RPMI7951 (cell line): ENCODE measurements at regions not wholly inside any gene's neighbourhood (a gene's known extent, or its start where the extent isn't known, plus 50 kb on each side); places are given as distances from the start of the nearest gene placed in this dataset.
"Not testable (repeated sequence)": the region's sequence is repeated elsewhere in the genome, so short reads cannot be mapped to it uniquely, and the experiment has no call there.

Source experiments
- DNase-seq: peaks from one replicate; pipeline ENCODE4 v3.0.0-alpha.2; 2012; ENCODE audit warnings: low read depth

DNA sequence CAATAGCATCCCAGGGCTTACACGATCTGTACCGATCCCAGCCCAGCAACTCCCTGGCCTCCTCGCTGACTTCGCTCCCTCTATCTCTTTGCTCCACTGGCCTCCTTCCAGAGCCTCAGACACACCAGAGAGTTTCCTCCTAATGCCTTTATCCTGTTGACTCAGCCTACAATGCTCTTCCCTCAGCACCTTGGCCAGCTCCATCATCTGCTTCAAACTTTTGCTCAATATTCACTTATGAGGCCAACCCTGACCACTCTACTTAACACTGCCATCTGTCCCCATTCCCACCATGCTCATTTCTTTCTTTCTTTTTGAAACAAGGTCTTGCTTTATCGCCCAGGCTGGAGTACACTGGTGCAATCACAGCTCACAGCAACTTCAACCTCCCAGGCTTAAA lies 180.9 kb downstream of the CEP170 start:
- not testable (repeated sequence) for DNase-seq

DNA sequence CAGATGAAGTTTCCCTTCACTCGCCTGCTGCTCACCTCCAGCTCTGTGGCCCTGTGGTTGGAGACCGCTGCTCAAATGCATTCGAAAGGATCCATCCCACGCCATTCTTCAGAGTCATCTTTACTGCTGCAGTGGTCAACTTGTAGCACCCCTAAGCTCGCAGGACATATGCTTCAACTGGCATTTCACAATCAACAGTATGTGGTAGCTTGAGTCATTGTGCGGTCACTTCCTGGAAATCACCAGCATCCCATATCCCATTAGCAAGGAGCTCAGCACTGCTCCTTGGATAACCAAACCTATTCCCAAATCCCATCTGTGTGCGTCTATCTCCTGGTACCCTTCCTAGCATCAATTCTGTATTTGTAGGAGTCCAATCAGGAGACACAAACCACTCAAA lies 188.0 kb downstream of the CEP170 start:
- DNase-seq, result not testable (repeated sequence)

DNA sequence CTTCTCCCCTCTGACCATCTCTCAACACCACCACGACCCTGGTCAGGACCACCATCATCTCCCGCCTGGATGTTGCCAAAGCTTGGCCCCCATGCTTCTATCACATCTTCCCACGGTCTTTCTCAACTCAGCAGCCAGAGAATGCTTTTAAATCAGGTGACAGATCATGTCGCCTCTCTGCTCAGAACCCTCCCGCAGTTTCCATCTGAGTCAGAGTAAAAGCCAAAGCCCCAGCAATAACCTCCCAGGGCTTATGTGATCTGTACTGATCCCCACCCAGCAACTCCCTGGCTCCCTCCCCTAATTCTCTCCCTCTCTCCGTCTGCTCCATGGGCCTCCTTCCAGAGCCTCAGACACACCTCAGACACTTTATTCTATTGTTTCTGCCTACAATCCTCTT lies 193.1 kb downstream of the CEP170 start:
- DNase-seq, result not testable (repeated sequence)

DNA sequence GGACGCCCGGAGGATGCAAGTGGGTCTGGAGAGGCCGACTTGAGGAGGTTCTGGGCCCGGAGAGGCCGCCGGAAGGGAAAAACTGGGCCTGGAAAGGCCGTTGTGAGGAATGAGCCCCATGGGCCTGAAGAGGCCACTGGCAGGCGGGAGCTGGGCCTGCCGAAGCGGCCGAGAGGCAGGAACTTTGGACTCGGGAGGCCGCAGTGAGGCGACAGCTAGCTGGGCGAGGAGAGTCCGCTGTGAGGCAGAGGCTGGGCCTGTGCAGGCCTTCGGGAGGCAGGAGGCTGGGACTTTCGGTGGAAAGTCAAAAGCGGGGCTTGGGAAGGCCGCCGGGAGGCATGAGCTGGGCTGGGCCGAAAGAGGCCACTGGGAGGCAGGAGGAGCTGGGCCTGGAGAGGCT lies 199.6 kb downstream of the CEP170 start:
- DNase-seq, result not testable (repeated sequence)

DNA sequence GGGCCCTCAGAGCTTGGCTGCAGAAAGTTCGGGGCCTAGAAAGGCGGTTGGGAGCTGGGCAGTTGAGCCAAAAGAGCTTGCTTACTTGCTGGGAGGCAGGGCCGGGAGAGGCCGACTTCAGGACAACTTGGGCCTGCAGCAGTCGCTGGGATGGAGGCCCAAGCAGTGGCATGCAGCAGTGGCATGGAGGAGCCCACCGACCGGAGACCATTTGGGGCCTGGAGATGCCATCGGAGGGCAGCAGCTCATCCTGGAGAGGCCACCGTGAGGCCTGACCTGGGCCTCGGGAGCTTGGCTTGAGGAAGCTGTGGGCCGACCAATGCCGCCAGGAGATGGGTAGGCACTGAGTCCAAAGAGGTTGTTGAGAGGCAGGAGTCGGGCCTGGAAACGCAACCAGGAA lies 200.0 kb downstream of the CEP170 start:
- DNase-seq, result not testable (repeated sequence)

DNA sequence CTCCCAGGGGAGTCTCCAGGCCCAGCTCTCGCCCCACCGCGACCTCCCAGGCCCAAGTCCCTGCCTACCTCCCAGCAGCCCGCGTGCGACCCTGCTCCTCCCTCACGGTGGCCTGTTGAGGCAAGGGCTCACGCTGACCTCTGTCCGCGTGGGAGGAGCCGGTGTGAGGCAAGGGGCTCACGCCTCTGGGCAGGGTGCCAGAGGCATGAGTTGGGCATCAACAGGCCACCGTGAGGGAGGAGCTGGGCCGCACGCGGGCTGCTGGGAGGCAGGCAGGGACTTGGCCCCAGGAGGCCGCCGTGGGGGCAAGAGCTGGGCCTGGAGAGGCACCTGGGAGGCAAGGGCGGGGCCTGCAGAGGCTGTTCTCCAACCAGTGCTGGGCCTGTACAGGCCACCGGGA lies 200.4 kb downstream of the CEP170 start:
- not testable (repeated sequence) for DNase-seq

DNA sequence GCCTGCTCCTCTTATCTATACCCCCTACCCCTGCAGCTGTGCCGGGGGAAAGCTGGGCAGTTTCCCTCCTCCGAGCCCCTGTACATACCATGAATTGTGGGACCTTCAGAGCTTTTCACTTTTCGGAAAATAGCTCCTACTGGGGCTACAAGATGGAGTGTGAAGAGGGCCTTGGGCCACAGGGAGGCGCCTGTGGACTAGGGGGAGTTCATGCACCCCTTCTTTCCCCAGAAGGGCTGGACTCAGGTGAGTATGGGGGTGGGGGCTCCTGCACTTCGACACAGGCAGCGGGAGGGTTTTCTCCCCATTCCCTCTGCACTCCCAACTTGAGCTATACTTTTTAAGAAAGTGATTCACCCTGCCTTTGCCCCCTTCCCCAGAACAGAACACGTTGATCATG lies 202.0 kb downstream of the CEP170 start:
- DNase-seq, result not testable (repeated sequence)

DNA sequence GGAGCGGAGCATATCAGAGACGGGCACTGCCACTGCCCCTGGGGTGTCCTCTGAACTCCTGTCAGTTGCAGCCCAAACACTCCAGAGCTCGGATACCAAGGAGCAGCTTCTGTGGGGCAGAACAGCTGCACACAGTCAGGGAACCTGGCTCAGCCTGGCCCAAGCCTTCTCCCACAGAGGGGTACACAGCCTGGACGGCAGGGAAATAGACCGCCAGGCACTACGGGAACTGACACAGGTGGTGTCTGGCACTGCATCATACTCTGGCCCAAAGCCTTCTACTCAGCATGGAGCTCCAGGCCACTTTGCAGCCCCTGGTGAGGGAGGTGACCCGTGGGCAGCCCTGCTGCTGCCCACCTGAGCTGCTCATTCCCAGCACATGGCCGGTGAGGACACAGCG lies 204.5 kb downstream of the CEP170 start:
- not testable (repeated sequence) for DNase-seq

DNA sequence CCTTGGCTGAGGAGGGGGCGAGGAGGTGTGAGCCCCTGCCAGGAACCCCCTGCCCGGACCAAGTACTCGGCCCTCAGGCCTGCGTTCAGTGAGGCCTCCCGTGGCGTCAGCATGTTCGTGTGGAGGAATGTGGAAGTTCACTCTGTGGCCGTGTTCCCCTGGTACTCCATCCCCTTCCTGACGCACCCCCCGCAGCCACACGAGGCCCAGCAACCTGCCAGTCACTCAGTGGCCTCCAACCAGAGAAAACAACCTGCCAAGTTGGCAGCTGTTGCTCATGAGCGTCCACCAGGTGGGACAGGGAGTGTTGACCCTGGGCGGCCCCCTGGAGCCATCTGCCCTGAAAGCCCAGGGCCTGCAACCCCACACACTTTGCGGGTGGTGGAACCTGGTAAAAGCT lies 205.4 kb downstream of the CEP170 start:
- not testable (repeated sequence) for DNase-seq

DNA sequence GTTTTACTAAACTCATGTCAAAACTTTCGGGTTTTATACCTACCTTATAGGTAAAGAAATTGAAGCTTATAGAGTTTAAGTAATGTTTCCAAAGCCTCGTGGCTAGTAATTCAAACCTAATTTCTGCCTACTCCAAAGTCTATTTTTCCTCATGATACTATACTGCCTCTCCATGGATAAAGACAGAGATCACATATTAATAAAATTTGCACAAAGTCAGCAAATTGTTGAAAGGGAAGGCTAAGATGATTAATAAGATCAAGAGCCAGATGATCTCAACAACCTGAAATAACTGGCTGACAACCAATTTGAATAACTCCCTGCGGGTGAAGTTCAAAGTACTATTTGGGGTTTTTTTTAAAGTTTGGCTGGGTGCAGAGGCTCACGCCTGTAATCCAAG lies 233.7 kb downstream of the CEP170 start:
- DNase-seq, result not testable (repeated sequence)

DNA sequence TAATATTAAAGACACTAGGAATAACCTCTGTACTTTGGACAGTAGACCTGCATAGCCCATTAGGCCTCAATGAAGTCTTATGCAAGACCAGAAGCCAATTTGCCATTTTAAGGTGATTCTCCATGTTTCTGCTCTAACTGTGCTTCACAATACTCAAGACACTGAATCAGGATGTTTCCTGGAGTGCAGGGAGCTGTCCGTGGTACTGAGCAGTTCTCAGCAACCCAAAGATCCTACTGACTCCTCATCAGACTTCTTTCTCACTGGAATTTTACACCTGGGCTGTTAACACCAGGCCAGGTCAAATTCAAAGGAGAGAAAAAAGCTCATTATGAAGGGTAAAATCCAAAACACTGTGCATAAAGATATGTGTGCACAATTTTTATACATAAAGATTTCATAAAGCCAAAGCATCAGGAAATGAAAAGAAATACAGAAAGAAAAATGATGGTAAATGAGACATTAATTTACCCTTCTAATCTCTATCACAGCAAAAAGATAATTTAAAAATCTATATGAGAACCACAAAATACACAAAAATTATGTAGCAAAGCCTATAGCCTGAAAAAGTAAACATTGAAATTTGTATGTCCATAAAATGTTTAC lies 235.9 kb downstream of the CEP170 start:
- DNase-seq, result not testable (repeated sequence)

DNA sequence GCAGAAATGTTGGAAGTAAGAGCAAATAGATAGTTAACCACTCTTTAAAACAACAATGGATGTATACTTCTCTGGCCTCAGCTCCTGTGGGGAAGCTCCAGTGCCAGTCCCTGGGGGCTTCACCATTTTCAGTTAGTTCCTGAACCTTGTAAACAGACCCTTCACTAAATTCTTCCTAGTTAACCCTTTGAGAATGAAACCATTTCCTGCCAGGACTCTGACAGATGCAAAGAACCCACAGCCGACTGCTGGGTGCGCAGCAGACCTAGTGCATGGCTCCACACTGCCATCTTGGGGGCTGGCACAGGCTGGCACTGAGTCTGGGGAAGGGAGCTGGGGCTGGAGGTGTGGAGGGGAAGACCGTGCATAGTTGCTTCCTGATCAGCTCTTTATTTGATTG lies 244.4 kb downstream of the CEP170 start:
- DNase-seq, result not testable (repeated sequence)

DNA sequence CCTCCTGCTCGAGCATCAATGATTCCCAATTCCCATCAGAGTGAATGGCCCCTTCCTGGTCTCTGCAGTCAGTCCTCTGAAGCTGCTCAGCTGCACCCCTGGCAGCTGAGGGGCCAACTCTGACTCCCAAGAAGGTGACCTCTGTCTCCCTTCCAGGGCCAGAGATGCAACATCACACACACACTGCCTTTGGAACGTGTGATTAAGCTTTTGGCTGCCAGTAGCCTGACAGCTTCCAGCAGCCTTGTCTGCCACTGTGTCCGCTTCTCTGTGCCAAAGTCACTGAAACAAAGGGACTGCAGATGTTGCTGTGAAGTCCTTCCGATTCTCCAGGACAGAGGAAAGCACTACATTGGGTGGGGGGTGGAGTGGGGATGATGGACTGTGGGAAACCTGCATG lies 254.1 kb downstream of the CEP170 start:
- DNase-seq, result not testable (repeated sequence)

DNA sequence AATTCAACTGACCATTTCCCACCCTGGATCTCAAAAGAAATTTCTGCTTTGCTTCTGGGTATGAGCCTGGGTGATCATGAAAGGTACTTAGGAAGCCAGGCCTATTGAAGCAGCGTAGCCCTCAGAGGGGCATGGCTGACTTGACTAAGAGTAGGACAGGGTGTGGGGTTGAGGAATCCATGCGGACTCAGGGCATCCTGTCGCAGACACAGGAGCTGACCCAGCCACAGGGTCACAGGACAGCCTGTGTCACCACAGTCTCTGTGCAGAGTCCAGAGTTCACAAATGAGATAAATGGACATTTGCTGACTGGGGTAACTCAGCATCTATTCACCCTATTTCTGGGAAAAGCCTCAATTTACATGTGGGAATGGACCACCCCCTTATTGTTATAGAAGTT lies 262.3 kb downstream of the CEP170 start:
- not testable (repeated sequence) for DNase-seq

DNA sequence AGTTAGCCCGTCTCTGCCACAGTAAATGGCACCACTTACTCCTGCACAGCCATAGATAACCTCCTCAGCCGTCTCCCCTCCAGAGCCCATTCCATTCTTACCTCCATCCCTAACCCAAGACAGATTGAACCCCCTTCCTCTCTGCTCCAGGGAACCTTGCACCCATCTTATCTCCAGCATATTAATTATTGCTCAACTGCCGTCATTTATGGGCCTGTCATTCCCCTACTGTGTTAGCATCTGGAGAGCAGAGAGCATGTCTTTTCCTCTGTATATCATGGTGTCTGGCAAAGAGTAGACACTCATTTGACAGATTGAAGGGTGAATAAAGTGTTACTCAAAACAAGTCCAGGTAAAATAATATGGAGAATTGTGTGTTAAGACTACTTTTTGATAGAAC lies 270.0 kb downstream of the CEP170 start:
- DNase-seq, result not testable (repeated sequence)

DNA sequence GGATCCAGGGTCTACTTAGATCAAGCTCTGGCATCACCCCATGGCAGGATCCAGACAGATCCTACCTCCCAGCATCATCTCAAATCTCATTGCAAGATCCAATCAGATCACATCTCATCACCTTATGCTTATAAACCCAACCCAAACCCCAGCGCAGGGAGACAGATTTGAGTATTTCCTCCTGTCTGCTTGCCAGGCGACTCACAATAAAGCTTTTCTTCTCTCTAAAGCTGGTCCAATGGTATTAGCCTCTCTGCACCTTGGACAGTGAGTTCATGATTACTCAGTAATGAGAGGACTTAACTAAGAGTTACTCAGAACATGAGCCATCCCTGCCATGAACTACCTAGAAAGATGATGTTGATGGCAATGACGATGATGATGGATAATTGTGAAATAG lies 281.7 kb downstream of the CEP170 start:
- not testable (repeated sequence) for DNase-seq

DNA sequence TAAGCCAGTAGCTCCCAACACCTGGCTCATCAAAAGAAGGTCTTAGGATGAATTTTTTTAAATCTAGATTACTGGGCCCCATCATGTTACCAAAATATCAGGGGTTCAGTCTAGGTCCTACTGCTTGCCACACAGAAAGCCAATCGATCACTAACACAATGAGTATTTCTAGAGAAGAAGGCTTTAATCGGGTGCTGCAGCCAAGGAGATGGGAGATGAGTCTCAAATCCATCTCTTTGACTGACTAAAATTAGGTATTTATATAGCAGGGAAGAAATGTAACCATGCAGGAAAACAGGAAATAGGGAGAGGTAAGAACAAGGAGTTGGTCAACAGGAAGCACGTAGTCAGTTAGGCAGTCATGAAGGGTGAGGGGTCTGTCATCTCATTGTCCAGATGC lies 288.2 kb downstream of the CEP170 start:
- DNase-seq, result no peak

DNA sequence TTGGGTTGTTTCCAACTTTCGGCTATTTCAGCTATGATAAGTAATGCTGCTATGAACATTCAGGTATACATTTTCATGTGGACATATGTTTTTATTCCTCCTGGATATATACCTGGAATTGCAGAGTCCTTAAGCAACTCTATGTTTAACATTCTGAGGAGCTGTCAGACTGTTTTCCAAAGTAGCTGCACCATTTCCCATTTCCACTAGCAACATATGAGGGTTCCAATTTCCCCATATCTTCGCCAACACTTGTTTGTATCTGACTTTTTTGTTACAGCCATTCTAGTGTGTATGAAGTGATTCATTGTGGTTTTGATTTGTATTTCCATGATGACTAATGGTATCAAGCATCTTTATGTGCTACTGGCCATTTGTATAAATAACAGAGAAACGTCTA lies 295.7 kb downstream of the CEP170 start:
- DNase-seq, result not testable (repeated sequence)

DNA sequence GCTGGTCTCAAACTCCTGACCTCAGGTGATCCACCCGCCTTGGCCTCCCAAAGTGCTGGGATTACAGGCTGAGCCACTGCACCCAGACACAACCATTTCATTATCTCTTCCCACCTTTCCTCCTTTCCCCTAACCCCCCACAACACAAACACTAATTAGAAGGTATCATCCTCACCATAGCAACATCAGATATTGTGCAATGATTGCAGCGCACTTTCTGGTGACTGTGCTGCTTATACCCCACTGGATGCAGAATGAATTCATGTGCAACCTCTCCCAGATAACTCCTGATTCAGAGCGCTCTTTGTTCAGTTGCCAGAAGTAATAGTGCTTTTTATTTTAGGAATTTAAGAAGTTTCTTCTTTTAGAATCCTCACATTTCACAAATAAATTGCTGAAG lies 300.1 kb downstream of the CEP170 start:
- not testable (repeated sequence) for DNase-seq

DNA sequence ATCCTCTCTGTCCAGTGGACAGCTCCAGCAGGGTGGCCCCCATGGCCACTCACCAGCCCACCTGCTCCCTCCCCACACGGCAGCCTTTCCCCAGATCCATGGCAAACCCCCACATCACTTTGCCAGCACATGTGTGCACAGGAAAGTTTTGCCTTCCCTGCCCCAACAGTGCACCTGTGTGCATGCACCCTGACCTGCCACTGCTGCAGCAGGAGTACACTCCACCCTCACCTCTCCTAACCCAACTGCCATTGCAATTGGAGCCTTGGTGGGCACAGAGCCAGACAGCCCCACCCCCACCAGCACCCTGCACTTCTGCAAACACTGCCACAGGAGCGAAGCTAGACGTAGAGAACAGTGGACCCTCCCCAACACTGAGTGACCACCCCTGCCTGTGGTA lies 308.9 kb downstream of the CEP170 start:
- DNase-seq, result no peak

DNA sequence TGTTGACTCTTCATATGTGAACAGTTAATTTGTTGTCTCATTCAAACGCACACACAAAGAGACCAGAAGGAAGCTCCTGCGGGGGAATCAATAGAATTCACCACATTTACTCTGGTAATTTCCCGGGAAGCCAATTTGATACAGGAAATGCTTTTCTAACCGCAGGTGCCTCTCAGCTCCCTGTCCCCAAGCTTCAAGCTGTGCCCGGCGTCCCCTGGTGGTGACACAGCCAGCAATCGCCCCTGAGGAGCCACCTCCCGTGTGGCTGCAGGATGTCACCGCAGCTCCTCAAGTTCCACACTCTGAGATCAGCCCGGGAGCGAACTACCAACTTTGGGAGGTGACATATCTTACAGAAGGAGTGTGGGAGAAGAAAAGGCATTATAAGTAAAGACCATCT lies 318.4 kb downstream of the CEP170 start:
- not testable (repeated sequence) for DNase-seq

DNA sequence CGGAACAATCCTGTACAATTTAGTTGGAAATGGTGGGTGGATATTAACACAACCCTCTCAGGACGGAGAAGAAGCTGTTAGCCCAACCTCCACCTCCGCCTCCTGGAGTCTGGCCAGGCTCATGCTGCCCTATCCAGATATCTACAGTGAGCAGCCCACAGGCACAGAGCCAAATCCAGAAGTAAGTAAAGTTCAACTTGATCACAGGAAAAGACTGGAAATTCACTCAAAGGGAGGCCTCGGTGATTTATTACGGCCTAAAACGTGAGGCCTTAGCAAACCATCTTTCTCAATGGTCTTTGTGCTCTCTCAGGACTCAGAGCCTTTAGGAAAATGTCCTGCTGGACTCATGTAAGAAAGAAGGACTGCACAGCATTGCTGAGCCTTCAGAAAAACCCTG lies 330.4 kb downstream of the CEP170 start:
- not testable (repeated sequence) for DNase-seq

DNA sequence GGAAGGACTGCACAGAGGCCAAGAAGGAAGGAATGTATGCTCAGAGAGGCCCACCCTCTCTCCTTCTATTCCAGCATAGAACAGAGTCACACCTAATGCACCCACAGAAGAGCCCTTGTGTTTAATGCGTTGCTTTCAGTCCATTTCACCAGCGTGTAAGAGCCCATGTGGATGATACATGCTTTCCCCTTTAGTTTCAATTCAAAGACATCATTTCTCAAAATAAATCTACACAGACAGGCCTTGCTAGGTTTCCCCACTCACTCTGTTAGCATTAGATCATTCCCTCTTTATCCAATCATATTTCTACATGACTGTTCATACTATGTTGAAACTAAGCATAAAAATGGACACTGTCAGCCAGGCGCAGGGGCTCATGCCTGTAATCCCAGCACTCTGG lies 331.5 kb downstream of the CEP170 start:
- not testable (repeated sequence) for DNase-seq

DNA sequence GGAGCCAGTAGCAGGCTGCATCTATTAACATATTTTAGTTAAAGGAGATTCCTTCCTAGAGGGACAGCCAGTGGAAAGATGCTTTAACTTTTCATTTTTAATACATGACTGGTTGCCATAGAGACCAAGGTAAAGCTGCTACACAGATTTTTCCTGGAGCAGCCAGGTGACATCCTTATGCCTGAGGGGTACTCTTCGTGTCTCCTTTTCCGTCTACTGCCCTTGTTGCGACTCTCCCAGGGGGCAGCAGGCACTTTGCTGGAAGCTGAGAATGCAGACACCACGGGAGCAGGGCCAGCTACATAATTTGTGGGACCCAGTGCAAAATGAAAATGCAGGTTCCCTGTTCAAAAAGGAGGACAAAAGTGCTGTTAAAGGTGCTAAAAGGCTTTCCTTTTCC lies 340.4 kb downstream of the CEP170 start:
- DNase-seq, result not testable (repeated sequence)
